BE2C (cell line): ENCODE measurements at regions not wholly inside any gene's neighbourhood (a gene's known extent, or its start where the extent isn't known, plus 50 kb on each side); places are given as distances from the start of the nearest gene placed in this dataset.

Experiments
- DNase-seq: peaks from one replicate; pipeline ENCODE4 v3.0.0-alpha.2; 2020
- H3K27me3 ChIP-seq: fragments of 250-450 bp; sonication (Bioruptor Pico); 2 replicates; pipeline ENCODE4 v1.5.1; 2020; ENCODE audit warnings: mild to moderate bottlenecking
- H3K36me3 ChIP-seq: fragments of 250-450 bp; sonication (Bioruptor Pico); 2 replicates; pipeline ENCODE4 v1.5.1; 2020; ENCODE audit warnings: mild to moderate bottlenecking
- H3K4me1 ChIP-seq: fragments of 250-450 bp; sonication (Bioruptor Pico); 2 replicates; pipeline ENCODE4 v1.5.1; 2020
- H3K4me3 ChIP-seq: 2 replicates; pipeline ENCODE4 v1.5.1; 2011; ENCODE audit warnings: low read depth, low read length
- H3K9me3 ChIP-seq: fragments of 250-450 bp; sonication (Bioruptor Pico); 2 replicates; pipeline ENCODE4 v1.5.1; 2020
- CTCF ChIP-seq: IDR thresholded peaks from 2 replicates; pipeline ENCODE4 v1.5.1; 2012; ENCODE audit warnings: mild to moderate bottlenecking, low read depth, low read length

DNA sequence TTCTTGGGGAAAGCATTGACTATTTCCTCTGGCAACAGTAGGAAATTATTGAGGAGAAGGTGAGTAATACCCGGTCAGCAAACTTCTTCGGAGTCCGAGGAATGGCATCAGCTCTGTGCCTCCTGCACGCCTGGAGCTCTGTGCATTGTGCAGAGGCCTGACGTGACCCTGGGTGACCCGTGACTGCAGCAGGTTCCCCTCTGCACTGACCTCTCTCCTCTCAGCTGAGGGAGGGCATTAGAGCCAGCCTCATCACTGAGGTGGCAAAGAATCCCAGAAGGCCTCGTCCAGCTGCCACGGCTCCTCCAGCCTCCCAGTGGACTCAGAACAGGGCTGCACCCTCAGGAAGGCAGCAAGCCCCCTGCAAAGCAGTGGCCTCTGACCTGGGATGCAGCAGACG is 502.9 kb downstream of the CD83 start:
- H3K4me3 ChIP-seq, result no peak overlapping the region
- DNase-seq, result no peak
- no peak for TF ChIP-seq CTCF

GRCh38 chr6:14621518-14621917 is 503.9 kb downstream of the CD83 start:
- H3K4me1 ChIP-seq, result peaks cover 7% of the 10 kb centered on the region
- no peak overlapping the region for H3K4me3 ChIP-seq
- DNase-seq, result no peak
- no peaks in the 10 kb centered on the region for H3K36me3 ChIP-seq
- H3K27me3 ChIP-seq, result no peaks in the 10 kb centered on the region
- H3K9me3 ChIP-seq, result no peaks in the 10 kb centered on the region
- no peak for TF ChIP-seq CTCF

More for the DNA sequence above, 502.9 kb downstream of the CD83 start:
- Histone ChIP-seq H3K9me3 (no peaks in the 10 kb centered on the region), H3K36me3 (no peaks in the 10 kb centered on the region), H3K4me1 (peaks cover 7% of the 10 kb centered on the region), H3K27me3 (no peaks in the 10 kb centered on the region)

- H3K4me3 ChIP-seq, result no peak overlapping the region
- no peaks in the 10 kb centered on the region for H3K36me3 ChIP-seq
- TF ChIP-seq CTCF, result no peak
- no peaks in the 10 kb centered on the region for H3K27me3 ChIP-seq
- DNase-seq, result no peak
- no peaks in the 10 kb centered on the region for H3K9me3 ChIP-seq
- H3K4me1 ChIP-seq, result peaks cover 7% of the 10 kb centered on the region
These were observed 504.5 kb downstream of the CD83 start for GRCh38 chr6:14622085-14622484.

DNA sequence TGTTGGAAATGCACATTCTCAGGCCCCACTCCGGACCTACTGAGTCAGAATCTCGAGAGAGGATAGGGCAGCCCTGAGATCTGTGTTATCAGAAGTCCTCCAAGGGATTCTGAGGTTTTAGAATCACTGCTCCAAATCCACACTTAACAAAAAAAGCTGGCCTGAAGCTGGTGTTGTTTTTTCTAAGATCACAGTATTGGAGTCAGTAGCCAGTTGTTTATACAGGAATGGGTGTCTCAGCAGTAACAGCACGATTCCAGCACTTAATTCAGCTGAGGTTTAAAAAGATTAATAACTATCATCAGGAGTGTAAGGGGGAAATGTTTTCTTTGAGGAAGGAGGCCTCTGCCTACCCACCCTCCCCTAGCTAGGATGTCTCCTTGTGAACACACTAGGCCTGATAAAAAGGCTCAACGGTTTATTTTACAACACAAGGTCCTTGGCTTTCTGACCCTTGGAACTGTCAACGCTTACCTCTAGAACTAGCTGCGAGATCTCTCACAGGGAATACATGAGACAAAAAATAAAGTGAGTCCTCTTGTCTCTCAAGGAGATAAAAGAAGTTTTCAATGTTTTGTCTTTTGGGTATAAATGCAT is 505.4 kb downstream of the CD83 start:
- no peak for TF ChIP-seq CTCF
- H3K9me3 ChIP-seq, result no peaks in the 10 kb centered on the region
- H3K4me1 ChIP-seq, result peaks cover 7% of the 10 kb centered on the region
- DNase-seq, result no peak
- no peak overlapping the region for H3K4me3 ChIP-seq
- H3K27me3 ChIP-seq, result no peaks in the 10 kb centered on the region
- no peaks in the 10 kb centered on the region for H3K36me3 ChIP-seq

GRCh38 chr6:14625173-14625895 is 507.8 kb downstream of the CD83 start:
- DNase-seq, result no peak
- no peaks in the 10 kb centered on the region for H3K36me3 ChIP-seq
- H3K4me1 ChIP-seq, result no peaks in the 10 kb centered on the region; the same call in 1 of the 2 replicates
- H3K4me3 ChIP-seq, result no peak overlapping the region
- no peaks in the 10 kb centered on the region for H3K27me3 ChIP-seq
- no peaks in the 10 kb centered on the region for H3K9me3 ChIP-seq
- no peak for TF ChIP-seq CTCF

- Histone ChIP-seq H3K36me3 (no peaks in the 10 kb centered on the region), H3K27me3 (no peaks in the 10 kb centered on the region), H3K4me3 (no peak overlapping the region), H3K4me1 (no peaks in the 10 kb centered on the region), H3K9me3 (no peaks in the 10 kb centered on the region)
- TF ChIP-seq CTCF, result no peak
- no peak for DNase-seq
These were observed 509.0 kb downstream of the CD83 start for GRCh38 chr6:14626556-14626955.
